H9 (cell line): ENCODE measurements at regions not wholly inside any gene's neighbourhood (a gene's known extent, or its start where the extent isn't known, plus 50 kb on each side); places are given as distances from the start of the nearest gene placed in this dataset.

Experiments
- DNase-seq: peaks from one replicate; pipeline ENCODE4 v3.0.0-alpha.2; 2017
- H2AFZ ChIP-seq: one replicate; pipeline ENCODE4 v1.6.1; 2013; ENCODE audit warnings: mild to moderate bottlenecking, low read length, control low read depth, moderate library complexity
- H2AK5ac ChIP-seq: 2 replicates; pipeline ENCODE4 v1.6.1; 2013; ENCODE audit warnings: low read length, control low read depth, mixed read lengths; ENCODE audit not compliant: insufficient read length
- H2BK120ac ChIP-seq: one replicate; pipeline ENCODE4 v1.6.1; 2013; ENCODE audit warnings: low read depth, mild to moderate bottlenecking, low read length, control low read depth, inconsistent platforms; ENCODE audit not compliant: poor library complexity, severe bottlenecking
- H2BK12ac ChIP-seq: 2 replicates; pipeline ENCODE4 v1.6.1; 2013; ENCODE audit warnings: low read length, control low read depth, mixed read lengths, low read depth; ENCODE audit not compliant: insufficient read length
- H2BK15ac ChIP-seq: 2 replicates; pipeline ENCODE4 v1.6.1; 2013; ENCODE audit warnings: low read depth, low read length, control low read depth
- H2BK20ac ChIP-seq: one replicate; pipeline ENCODE4 v1.6.1; 2013; ENCODE audit warnings: low read depth, mild to moderate bottlenecking, low read length, control low read depth, inconsistent platforms; ENCODE audit not compliant: poor library complexity, severe bottlenecking
- H2BK5ac ChIP-seq: 2 replicates; pipeline ENCODE4 v1.6.1; 2013; ENCODE audit warnings: low read length, control low read depth, mixed read lengths; ENCODE audit not compliant: insufficient read length
- H3K14ac ChIP-seq: 2 replicates; pipeline ENCODE4 v1.6.1; 2013; ENCODE audit warnings: low read length, control low read depth; ENCODE audit not compliant: insufficient read depth
- H3K18ac ChIP-seq: 2 replicates; pipeline ENCODE4 v1.6.1; 2013; ENCODE audit warnings: low read depth, mild to moderate bottlenecking, mixed read lengths, low read length, control low read depth; ENCODE audit not compliant: insufficient read length
- H3K23ac ChIP-seq: 2 replicates; pipeline ENCODE4 v1.6.1; 2013; ENCODE audit warnings: low read length, control low read depth, mixed read lengths, low read depth; ENCODE audit not compliant: insufficient read length
- H3K23me2 ChIP-seq: 2 replicates; pipeline ENCODE4 v1.6.1; 2013; ENCODE audit warnings: low read depth, mild to moderate bottlenecking, mixed read lengths, low read length, control low read depth; ENCODE audit not compliant: insufficient read length, poor library complexity, severe bottlenecking
- H3K27ac ChIP-seq: 2 replicates; pipeline ENCODE4 v1.5.1; 2013; ENCODE audit warnings: low read length, control low read depth, mixed read lengths, low read depth; ENCODE audit not compliant: insufficient read length
- H3K27me3 ChIP-seq: 2 replicates; pipeline ENCODE4 v1.6.1; 2013; ENCODE audit warnings: low read length, control low read depth, inconsistent platforms; ENCODE audit not compliant: insufficient read depth
- H3K4ac ChIP-seq: 2 replicates; pipeline ENCODE4 v1.6.1; 2013; ENCODE audit warnings: low read depth, mild to moderate bottlenecking, control low read depth, inconsistent platforms, low read length, moderate library complexity
- H3K4me1 ChIP-seq: 2 replicates; pipeline ENCODE4 v1.6.1; 2013; ENCODE audit warnings: low read length, control low read depth, inconsistent platforms; ENCODE audit not compliant: insufficient read depth
- H3K4me2 ChIP-seq: 2 replicates; pipeline ENCODE4 v1.6.1; 2013; ENCODE audit warnings: low read length, control low read depth, mixed read lengths; ENCODE audit not compliant: insufficient read length, insufficient read depth
- H3K56ac ChIP-seq: 2 replicates; pipeline ENCODE4 v1.6.1; 2013; ENCODE audit warnings: low read depth, mild to moderate bottlenecking, mixed read lengths, low read length, control low read depth; ENCODE audit not compliant: insufficient read length
- H3K79me1 ChIP-seq: 2 replicates; pipeline ENCODE4 v1.6.1; 2013; ENCODE audit warnings: low read depth, mild to moderate bottlenecking, moderate library complexity, low read length, control low read depth, inconsistent platforms; ENCODE audit not compliant: insufficient read depth, poor library complexity, severe bottlenecking
- H3K79me2 ChIP-seq: 2 replicates; pipeline ENCODE4 v1.6.1; 2013; ENCODE audit warnings: low read length, control low read depth, inconsistent platforms; ENCODE audit not compliant: insufficient read depth
- H3K9ac ChIP-seq: 2 replicates; pipeline ENCODE4 v1.6.1; 2013; ENCODE audit warnings: low read length, control low read depth, mixed read lengths; ENCODE audit not compliant: insufficient read length; ENCODE audit errors: extremely low read depth
- H3K9me3 ChIP-seq: one replicate; pipeline ENCODE4 v1.6.1; 2013; ENCODE audit warnings: low read depth, low read length, inconsistent platforms; ENCODE audit not compliant: control insufficient read depth
- H3T11ph ChIP-seq: one replicate; pipeline ENCODE4 v1.6.1; 2013; ENCODE audit warnings: mild to moderate bottlenecking, low read length, control low read depth, inconsistent platforms
- H4K20me1 ChIP-seq: one replicate; pipeline ENCODE4 v1.6.1; 2013; ENCODE audit not compliant: control insufficient read depth, insufficient read length, insufficient read depth
- H4K5ac ChIP-seq: 2 replicates; pipeline ENCODE4 v1.6.1; 2013; ENCODE audit warnings: low read depth, mild to moderate bottlenecking, mixed read lengths, low read length, control low read depth; ENCODE audit not compliant: insufficient read length
- H4K8ac ChIP-seq: replicated peaks from 2 replicates; pipeline ENCODE4 v1.6.1; 2013; ENCODE audit warnings: low read length, control low read depth, mixed read lengths, low read depth; ENCODE audit not compliant: insufficient read length
- H4K91ac ChIP-seq: 2 replicates; pipeline ENCODE4 v1.6.1; 2013; ENCODE audit warnings: low read depth, mild to moderate bottlenecking, moderate library complexity, mixed read lengths, low read length, control low read depth; ENCODE audit not compliant: insufficient read length
- H3K27ac Mint-ChIP-seq, 3 experiments: 2 replicates in 2 of 3; 3 replicates in 1 of 3; pipeline ENCODE4 v1.8.0; 2020 to 2021; ENCODE audit warnings: mixed read lengths in 3 of 3, mild to moderate bottlenecking in 1 of 3, moderate library complexity in 1 of 3
- H3K27me3 Mint-ChIP-seq: 2 replicates; pipeline ENCODE4 v1.8.0; 2021; ENCODE audit warnings: low read depth, mild to moderate bottlenecking, moderate library complexity, mixed read lengths
- H3K36me3 Mint-ChIP-seq, 3 experiments: 2 replicates in 2 of 3; 3 replicates in 1 of 3; pipeline ENCODE4 v1.8.0; 2020 to 2021; ENCODE audit warnings: low read depth in 3 of 3, mixed read lengths in 3 of 3; ENCODE audit not compliant: insufficient read depth in 1 of 3
- H3K4me1 Mint-ChIP-seq, 2 experiments: 2 replicates each; pipeline ENCODE4 v1.8.0; 2020; ENCODE audit warnings: mixed read lengths in 2 of 2
- H3K4me3 Mint-ChIP-seq, 2 experiments: 2 replicates in 1 of 2; 3 replicates in 1 of 2; pipeline ENCODE4 v1.8.0; 2020 to 2021; ENCODE audit warnings: mild to moderate bottlenecking in 2 of 2, mixed read lengths in 2 of 2, moderate library complexity in 1 of 2
- H3K9me3 Mint-ChIP-seq, 2 experiments: 2 replicates in 1 of 2; 3 replicates in 1 of 2; pipeline ENCODE4 v1.8.0; 2020; ENCODE audit warnings: mild to moderate bottlenecking in 2 of 2, mixed read lengths in 2 of 2, moderate library complexity in 1 of 2
- WGBS: extraction: QIAGEN DNeasy Blood & Tissue Kit; methylation state at CpG from one replicate; pipeline ENCODE4 v1.1.7; 2013; ENCODE audit warnings: missing lambda C conversion rate, low lambda C conversion rate, mixed read lengths; ENCODE audit not compliant: insufficient read length; ENCODE audit errors: extremely low coverage; 5-methylcytosine and 5-hydroxymethylcytosine counted together
- TF ChIP-seq, protein P1 (sequence below): fragments of 200-600 bp; sonication (generic); conservative IDR thresholded peaks from 3 replicates; pipeline ENCODE4 v1.8.0; 2021; ENCODE audit warnings: antibody characterized with exemption, mild to moderate bottlenecking

- Histone ChIP-seq H3K27ac (no peak overlapping the region), H3K27me3 (no peaks in the 10 kb centered on the region), H2BK15ac (no peak overlapping the region), H2AK5ac (no peak overlapping the region), H3K56ac (no peak overlapping the region), H4K8ac (no peak overlapping the region), H3T11ph (no peak overlapping the region), H3K23ac (no peak overlapping the region), H2BK12ac (no peak overlapping the region), H4K5ac (no peak overlapping the region), H3K79me1 (no peaks in the 10 kb centered on the region), H3K79me2 (no peaks in the 10 kb centered on the region), H2BK5ac (no peak overlapping the region), H3K4me2 (no peak overlapping the region), H2BK120ac (no peak overlapping the region), H3K18ac (no peak overlapping the region), H3K4me1 (no peaks in the 10 kb centered on the region), H4K20me1 (no peaks in the 10 kb centered on the region), H3K14ac (no peak overlapping the region), H4K91ac (no peak overlapping the region), H3K23me2 (no peaks in the 10 kb centered on the region), H2BK20ac (no peak overlapping the region), H3K9me3 (no peaks in the 10 kb centered on the region), H2AFZ (no peak overlapping the region), H3K4ac (no peak overlapping the region), H3K9ac (no peak overlapping the region)
- H3K27me3 Mint-ChIP-seq: no peaks in the 10 kb centered on the region
- no peak overlapping the region for H3K27ac Mint-ChIP-seq
- H3K4me3 Mint-ChIP-seq: no peak overlapping the region
- H3K36me3 Mint-ChIP-seq: no peaks in the 10 kb centered on the region
- H3K4me1 Mint-ChIP-seq: no peaks in the 10 kb centered on the region
- TF ChIP-seq, protein P1, sequence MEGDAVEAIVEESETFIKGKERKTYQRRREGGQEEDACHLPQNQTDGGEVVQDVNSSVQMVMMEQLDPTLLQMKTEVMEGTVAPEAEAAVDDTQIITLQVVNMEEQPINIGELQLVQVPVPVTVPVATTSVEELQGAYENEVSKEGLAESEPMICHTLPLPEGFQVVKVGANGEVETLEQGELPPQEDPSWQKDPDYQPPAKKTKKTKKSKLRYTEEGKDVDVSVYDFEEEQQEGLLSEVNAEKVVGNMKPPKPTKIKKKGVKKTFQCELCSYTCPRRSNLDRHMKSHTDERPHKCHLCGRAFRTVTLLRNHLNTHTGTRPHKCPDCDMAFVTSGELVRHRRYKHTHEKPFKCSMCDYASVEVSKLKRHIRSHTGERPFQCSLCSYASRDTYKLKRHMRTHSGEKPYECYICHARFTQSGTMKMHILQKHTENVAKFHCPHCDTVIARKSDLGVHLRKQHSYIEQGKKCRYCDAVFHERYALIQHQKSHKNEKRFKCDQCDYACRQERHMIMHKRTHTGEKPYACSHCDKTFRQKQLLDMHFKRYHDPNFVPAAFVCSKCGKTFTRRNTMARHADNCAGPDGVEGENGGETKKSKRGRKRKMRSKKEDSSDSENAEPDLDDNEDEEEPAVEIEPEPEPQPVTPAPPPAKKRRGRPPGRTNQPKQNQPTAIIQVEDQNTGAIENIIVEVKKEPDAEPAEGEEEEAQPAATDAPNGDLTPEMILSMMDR: no peak; the same call in 2 of the 3 replicates
- no CpG with 5 or more reads among the region's 5 CpGs for WGBS
- no peak for DNase-seq
- H3K9me3 Mint-ChIP-seq: no peaks in the 10 kb centered on the region
Observed at GRCh38 chr6:118725944-118726343, 74.6 kb upstream of the CEP85L start.
